ENCODE measurements at regions not wholly inside any gene's neighbourhood (a gene's known extent, or its start where the extent isn't known, plus 50 kb on each side); places are given as distances from the start of the nearest gene placed in this dataset.

GRCh38 chr1:231099996-231100767, 60.1 kb upstream of the FAM89A start:
- CTCF ChIA-PET (ENCODE audit: partially characterized antibody): no interaction called here
- H3K27me3 ChIP-seq (replicated peaks in 1 of 4; ENCODE audit: control insufficient read depth in 3 of 4, extremely low read depth in 1 of 4, insufficient read depth in 3 of 4, low read length in 3 of 4): no peaks in the 10 kb centered on the region
- no peak overlapping the region for H2AK5ac ChIP-seq (ENCODE audit: low read depth, low read length)
- no peak overlapping the region for H3K4ac ChIP-seq (replicated peaks; ENCODE audit: insufficient read length, low read depth, low read length)
- H2BK15ac ChIP-seq (ENCODE audit: low read length): no peak overlapping the region
- no peaks in the 10 kb centered on the region for H3K36me3 ChIP-seq (ENCODE audit: control insufficient read depth in 2 of 4, insufficient read depth in 4 of 4, low read length in 3 of 4)
- H3K27ac ChIP-seq (ENCODE audit: low read depth, low read length): no peak overlapping the region
- no peak overlapping the region for H4K8ac ChIP-seq (ENCODE audit: extremely low read depth, insufficient read depth, low read length)
- H3K23me2 ChIP-seq (ENCODE audit: low read depth, low read length): no peaks in the 10 kb centered on the region
- no peak overlapping the region for H3K14ac ChIP-seq (ENCODE audit: insufficient read length)
- H2BK20ac ChIP-seq (ENCODE audit: low read length): no peak overlapping the region
- no peaks in the 10 kb centered on the region for H3K4me1 ChIP-seq (replicated peaks in 1 of 4; ENCODE audit: control insufficient read depth in 3 of 4, insufficient read depth in 4 of 4, low read length in 3 of 4)
- FAIRE-seq: no peak
- H3K56ac ChIP-seq (replicated peaks; ENCODE audit: insufficient read length, low read depth, low read length): no peak overlapping the region
- no peak overlapping the region for H2BK5ac ChIP-seq (ENCODE audit: low read depth, low read length)
- POLR2A ChIA-PET (ENCODE audit: partially characterized antibody): no interaction called here
- H4K20me1 ChIP-seq (replicated peaks in 1 of 2; ENCODE audit: control insufficient read depth in 1 of 2, insufficient read depth in 2 of 2, low read length in 2 of 2): no peaks in the 10 kb centered on the region
- H3K9ac ChIP-seq (replicated peaks in 1 of 4; ENCODE audit: extremely low read depth in 1 of 4, low read depth in 3 of 4, low read length in 3 of 4): no peak overlapping the region
- H3K4me2 ChIP-seq (ENCODE audit: insufficient read depth in 1 of 2, low read depth in 2 of 2, low read length in 2 of 2): no peak overlapping the region
- H2BK12ac ChIP-seq (ENCODE audit: low read depth, low read length): no peak overlapping the region
- no peak overlapping the region for H2AFZ ChIP-seq (ENCODE audit: low read length)
- no peak for DNase-seq (ENCODE audit: low read depth in 1 of 2, low spot score in 2 of 2)
- no peaks in the 10 kb centered on the region for H3K79me2 ChIP-seq (ENCODE audit: control insufficient read depth in 1 of 2, insufficient read depth in 2 of 2, low read length in 2 of 2)
- no peak overlapping the region for H2BK120ac ChIP-seq (replicated peaks; ENCODE audit: low read depth, low read length)
- no peak overlapping the region for H4K5ac ChIP-seq (ENCODE audit: insufficient read length, low read depth, low read length)
- H4K91ac ChIP-seq (replicated peaks; ENCODE audit: insufficient read length, low read length): no peak overlapping the region
- H3K4me3 ChIP-seq (ENCODE audit: extremely low read depth in 1 of 4, insufficient read depth in 2 of 4, low read depth in 3 of 4, low read length in 4 of 4): no peak overlapping the region
- 91% methylated on average over 9 of the region's 9 CpGs; no CpG with 5 or more reads in 1 of the 2 experiments for WGBS, 2 experiments (ENCODE audit: extremely low coverage in 1 of 2, insufficient coverage in 1 of 2, insufficient read length in 1 of 2, insufficient replicate concordance in 2 of 2, low coverage in 1 of 2, low lambda C conversion rate in 2 of 2, missing lambda C conversion rate in 1 of 2)
- H3K18ac ChIP-seq (ENCODE audit: extremely low read depth, low read length): no peak overlapping the region
- no peak overlapping the region for H3K23ac ChIP-seq (ENCODE audit: insufficient read length)
- no peaks in the 10 kb centered on the region for H3K79me1 ChIP-seq (ENCODE audit: low read depth, low read length)
- no peak for TF ChIP-seq GABPA (IDR thresholded peaks at IDR 0.05; ENCODE audit: borderline replicate concordance, insufficient read depth, low read length)
- TF ChIP-seq KDM5A (IDR thresholded peaks at IDR 0.05; ENCODE audit: low read length): no peak
- TF ChIP-seq POU5F1 (IDR thresholded peaks at IDR 0.05; ENCODE audit: low read depth, low read length): no peak
- no peak for TF ChIP-seq SAP30 (IDR thresholded peaks at IDR 0.05; ENCODE audit: insufficient read depth, insufficient replicate concordance, low read length)
- TF ChIP-seq CREB1 (IDR thresholded peaks at IDR 0.05): no peak
- no peak for TF ChIP-seq GTF2F1 (IDR thresholded peaks at IDR 0.05; ENCODE audit: borderline replicate concordance, low read depth, low read length)
- no peaks in the 10 kb centered on the region for H3K9me3 ChIP-seq (ENCODE audit: insufficient read depth in 2 of 2, low read depth in 1 of 2, low read length in 1 of 2)
